ENCODE measurements at regions not wholly inside any gene's neighbourhood (a gene's known extent, or its start where the extent isn't known, plus 50 kb on each side); places are given as distances from the start of the nearest gene placed in this dataset.

DNA sequence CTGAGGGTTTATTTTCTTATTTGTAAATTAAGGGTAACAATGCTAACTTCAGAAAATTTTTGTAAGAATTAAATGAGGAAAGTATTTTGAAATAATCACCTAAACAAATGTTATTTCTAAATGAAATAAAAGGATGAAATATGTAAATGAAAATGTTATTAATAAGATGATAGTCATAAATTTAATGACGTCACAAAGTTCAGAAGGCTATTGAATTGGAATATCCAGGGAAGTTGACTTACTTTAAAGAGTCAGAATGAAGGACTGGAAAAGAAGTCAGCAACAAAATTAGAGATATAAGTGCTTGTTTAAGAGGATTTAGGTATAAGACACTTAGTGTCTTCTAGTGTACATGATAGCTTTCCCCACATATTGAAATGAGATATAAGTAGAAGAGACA is 732.6 kb upstream of the CDH7 start:
- TF ChIP-seq, protein P1, sequence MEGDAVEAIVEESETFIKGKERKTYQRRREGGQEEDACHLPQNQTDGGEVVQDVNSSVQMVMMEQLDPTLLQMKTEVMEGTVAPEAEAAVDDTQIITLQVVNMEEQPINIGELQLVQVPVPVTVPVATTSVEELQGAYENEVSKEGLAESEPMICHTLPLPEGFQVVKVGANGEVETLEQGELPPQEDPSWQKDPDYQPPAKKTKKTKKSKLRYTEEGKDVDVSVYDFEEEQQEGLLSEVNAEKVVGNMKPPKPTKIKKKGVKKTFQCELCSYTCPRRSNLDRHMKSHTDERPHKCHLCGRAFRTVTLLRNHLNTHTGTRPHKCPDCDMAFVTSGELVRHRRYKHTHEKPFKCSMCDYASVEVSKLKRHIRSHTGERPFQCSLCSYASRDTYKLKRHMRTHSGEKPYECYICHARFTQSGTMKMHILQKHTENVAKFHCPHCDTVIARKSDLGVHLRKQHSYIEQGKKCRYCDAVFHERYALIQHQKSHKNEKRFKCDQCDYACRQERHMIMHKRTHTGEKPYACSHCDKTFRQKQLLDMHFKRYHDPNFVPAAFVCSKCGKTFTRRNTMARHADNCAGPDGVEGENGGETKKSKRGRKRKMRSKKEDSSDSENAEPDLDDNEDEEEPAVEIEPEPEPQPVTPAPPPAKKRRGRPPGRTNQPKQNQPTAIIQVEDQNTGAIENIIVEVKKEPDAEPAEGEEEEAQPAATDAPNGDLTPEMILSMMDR (IDR thresholded peaks at IDR 0.05; ENCODE audit: low read depth, low read length, missing control alignments): no peak
- H3K27me3 ChIP-seq (replicated peaks): no peaks in the 10 kb centered on the region
- no peak for DNase-seq
- no peak overlapping the region for H3K27ac ChIP-seq
- no peaks in the 10 kb centered on the region for H3K36me3 ChIP-seq (replicated peaks)
- no peak overlapping the region for H3K4me3 ChIP-seq (ENCODE audit: low read depth, low read length)
- in situ Hi-C loops (cut with HindIII; ENCODE audit: low pct_ligation_motif_present, low sequenced_read_pairs): no loop called here

DNA sequence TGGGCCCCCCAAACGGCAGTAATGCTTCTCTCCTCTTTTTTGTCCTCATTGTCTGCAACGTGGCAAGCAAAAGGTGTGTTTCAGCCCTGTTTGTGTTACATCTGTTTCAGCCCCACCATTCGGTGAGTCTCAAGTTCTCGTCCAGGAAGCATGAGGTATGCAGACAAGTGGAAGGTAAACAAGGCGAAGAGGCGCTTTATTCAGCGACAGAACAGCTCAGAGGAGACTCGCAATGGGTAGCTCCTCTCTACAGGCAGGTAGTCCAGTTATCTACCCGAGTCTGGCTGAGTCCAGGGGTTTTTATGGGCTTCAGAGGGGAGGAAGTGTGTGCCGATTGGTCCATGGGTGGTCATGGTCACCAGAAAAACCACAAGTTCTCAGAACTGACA is 733.4 kb upstream of the CDH7 start:
- H3K36me3 ChIP-seq (replicated peaks): no peaks in the 10 kb centered on the region
- DNase-seq: no peak
- H3K4me3 ChIP-seq (ENCODE audit: low read depth, low read length): no peak overlapping the region
- H3K27ac ChIP-seq: no peak overlapping the region
- H3K27me3 ChIP-seq (replicated peaks): no peaks in the 10 kb centered on the region
- in situ Hi-C loops (cut with HindIII; ENCODE audit: low pct_ligation_motif_present, low sequenced_read_pairs): no loop called here
- TF ChIP-seq, protein P1 (IDR thresholded peaks at IDR 0.05; ENCODE audit: low read depth, low read length, missing control alignments): no peak

DNA sequence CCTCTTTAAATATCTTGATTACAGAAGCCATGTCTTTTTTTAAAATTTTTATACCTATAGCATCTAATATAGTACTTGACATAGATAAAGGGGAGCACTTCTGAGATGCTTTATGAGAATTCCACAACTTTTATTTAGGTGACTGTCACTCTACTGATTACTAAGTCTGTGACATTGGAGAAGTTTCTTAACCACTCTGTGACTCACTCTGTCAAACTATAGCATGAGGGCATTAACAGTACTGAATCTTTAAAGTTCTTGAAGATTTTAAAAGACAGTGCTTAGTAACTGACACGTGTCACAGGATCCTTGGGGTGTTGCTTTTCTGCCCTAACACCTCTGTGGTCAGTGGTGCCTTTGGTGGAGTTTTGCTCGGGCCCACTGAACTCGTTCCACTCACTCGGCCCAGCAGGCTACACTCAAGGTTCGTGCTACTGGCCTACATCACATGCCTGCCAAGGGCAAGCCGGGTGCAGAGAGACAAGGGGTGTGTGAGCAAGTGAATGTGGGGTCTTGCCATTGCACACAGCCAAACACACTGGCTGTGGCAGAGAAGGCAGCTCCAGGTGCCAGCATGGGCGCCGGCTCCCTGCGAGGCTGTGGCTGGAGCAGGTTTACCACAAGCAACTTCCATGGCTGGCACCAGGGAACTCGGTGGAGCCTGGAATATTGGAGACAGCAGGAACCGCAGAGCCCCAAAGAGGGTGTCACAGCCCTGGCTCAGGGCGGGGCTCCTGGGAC is 734.0 kb upstream of the CDH7 start:
- no peaks in the 10 kb centered on the region for H3K27me3 ChIP-seq (replicated peaks)
- H3K27ac ChIP-seq: no peak overlapping the region
- TF ChIP-seq, protein P1 (IDR thresholded peaks at IDR 0.05; ENCODE audit: low read depth, low read length, missing control alignments): no peak
- H3K4me3 ChIP-seq (ENCODE audit: low read depth, low read length): no peak overlapping the region
- no peak for DNase-seq
- in situ Hi-C loops (cut with HindIII; ENCODE audit: low pct_ligation_motif_present, low sequenced_read_pairs): no loop called here
- H3K36me3 ChIP-seq (replicated peaks): no peaks in the 10 kb centered on the region

DNA sequence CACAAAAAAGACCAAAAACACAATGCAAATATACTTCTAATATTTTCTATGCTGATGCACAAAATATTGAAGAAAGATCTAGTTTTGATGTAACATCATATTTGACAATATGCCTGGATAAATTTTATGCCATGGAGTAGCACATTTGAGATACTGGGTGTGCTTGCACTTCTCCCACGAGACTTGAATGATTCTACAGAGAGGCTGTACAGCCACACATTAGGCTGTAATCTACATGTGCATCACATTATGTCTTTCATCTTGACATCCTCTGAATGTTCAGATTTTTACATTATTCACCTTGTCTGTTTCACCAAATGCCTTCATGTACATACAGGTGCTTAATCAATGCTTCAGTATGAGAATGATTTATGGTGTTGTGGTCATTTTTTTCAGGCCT is 756.4 kb upstream of the CDH7 start:
- no peak overlapping the region for H3K27ac ChIP-seq
- DNase-seq: no peak
- TF ChIP-seq, protein P1 (IDR thresholded peaks at IDR 0.05; ENCODE audit: low read depth, low read length, missing control alignments): no peak
- no peaks in the 10 kb centered on the region for H3K27me3 ChIP-seq (replicated peaks)
- H3K36me3 ChIP-seq (replicated peaks): no peaks in the 10 kb centered on the region
- no peak overlapping the region for H3K4me3 ChIP-seq (ENCODE audit: low read depth, low read length)
- in situ Hi-C loops (cut with HindIII; ENCODE audit: low pct_ligation_motif_present, low sequenced_read_pairs): no loop called here

DNA sequence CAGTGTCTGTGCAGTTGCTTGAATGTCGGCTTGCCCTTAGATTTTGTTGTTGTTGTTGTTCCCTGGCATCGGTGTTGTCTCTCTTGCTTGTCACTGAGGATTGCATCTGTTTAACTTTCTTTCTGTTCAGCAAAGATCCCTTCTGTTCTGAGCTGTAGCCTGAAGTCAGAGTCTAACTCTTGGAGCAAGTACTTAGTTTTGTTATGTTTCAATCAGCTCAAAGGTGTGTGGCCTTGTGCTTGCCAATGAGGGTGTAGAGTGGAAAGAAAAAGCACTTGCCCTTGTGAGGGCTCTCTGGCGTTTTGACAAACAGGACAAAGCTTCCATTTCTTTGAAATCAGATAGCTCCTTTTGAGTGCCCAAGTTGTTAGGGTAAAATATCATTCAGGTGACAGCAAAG is 757.1 kb upstream of the CDH7 start:
- DNase-seq: no peak
- Histone ChIP-seq H3K4me3 (ENCODE audit: low read depth, low read length) (no peak overlapping the region), H3K27ac (no peak overlapping the region), H3K27me3 (replicated peaks) (no peaks in the 10 kb centered on the region), H3K36me3 (replicated peaks) (no peaks in the 10 kb centered on the region)
- TF ChIP-seq, protein P1 (IDR thresholded peaks at IDR 0.05; ENCODE audit: low read depth, low read length, missing control alignments): no peak
- in situ Hi-C loops (cut with HindIII; ENCODE audit: low pct_ligation_motif_present, low sequenced_read_pairs): no loop called here

DNA sequence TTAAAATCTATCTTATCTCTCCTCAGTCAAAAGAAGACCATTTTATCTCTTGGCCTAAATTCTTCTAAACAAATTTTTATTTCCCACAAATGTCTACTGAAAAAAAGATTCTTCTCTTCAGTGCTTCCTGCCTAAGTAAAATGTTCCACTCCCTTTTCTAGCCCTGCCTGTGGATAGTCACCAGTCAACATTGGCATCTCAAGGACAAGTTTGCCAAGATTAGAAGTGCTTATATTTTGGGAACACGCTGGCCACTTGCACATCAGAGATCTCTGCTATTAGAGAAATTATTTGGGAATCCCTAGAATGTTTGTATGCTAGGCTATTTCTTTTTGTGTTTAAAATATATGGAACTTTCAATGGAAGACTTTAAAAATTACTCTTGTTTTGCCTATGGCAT is 758.2 kb upstream of the CDH7 start:
- H3K36me3 ChIP-seq (replicated peaks): no peaks in the 10 kb centered on the region
- in situ Hi-C loops (cut with HindIII; ENCODE audit: low pct_ligation_motif_present, low sequenced_read_pairs): no loop called here

More for the DNA sequence above, 758.2 kb upstream of the CDH7 start:
- Histone ChIP-seq H3K27ac (no peak overlapping the region), H3K4me3 (ENCODE audit: low read depth, low read length) (no peak overlapping the region), H3K27me3 (replicated peaks) (no peaks in the 10 kb centered on the region)
- no peak for DNase-seq
- TF ChIP-seq, protein P1 (IDR thresholded peaks at IDR 0.05; ENCODE audit: low read depth, low read length, missing control alignments): no peak

Data from brain microvascular endothelial cell (primary cell).